ENCODE measurements at regions not wholly inside any gene's neighbourhood (a gene's known extent, or its start where the extent isn't known, plus 50 kb on each side); places are given as distances from the start of the nearest gene placed in this dataset.

DNA sequence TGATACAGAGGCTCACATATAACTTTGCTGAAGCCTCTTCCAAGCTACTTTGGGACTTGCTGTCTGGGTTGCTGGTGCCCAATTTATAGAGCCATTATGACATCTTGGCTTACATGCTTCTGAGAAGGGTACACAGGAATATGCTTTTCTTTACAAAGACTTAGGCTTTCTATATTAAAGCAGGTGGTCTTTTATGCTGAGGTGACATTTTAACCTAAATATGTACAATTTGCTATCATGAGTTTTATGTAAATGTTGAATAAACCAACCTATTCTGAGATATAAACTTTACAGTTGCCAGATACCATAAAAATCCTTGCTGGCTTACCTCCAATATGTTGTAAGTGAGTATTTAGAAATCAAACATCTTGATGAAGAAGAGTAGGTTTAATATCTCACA is 509.2 kb upstream of the CHD1 start:
- TF ChIP-seq, protein P1, sequence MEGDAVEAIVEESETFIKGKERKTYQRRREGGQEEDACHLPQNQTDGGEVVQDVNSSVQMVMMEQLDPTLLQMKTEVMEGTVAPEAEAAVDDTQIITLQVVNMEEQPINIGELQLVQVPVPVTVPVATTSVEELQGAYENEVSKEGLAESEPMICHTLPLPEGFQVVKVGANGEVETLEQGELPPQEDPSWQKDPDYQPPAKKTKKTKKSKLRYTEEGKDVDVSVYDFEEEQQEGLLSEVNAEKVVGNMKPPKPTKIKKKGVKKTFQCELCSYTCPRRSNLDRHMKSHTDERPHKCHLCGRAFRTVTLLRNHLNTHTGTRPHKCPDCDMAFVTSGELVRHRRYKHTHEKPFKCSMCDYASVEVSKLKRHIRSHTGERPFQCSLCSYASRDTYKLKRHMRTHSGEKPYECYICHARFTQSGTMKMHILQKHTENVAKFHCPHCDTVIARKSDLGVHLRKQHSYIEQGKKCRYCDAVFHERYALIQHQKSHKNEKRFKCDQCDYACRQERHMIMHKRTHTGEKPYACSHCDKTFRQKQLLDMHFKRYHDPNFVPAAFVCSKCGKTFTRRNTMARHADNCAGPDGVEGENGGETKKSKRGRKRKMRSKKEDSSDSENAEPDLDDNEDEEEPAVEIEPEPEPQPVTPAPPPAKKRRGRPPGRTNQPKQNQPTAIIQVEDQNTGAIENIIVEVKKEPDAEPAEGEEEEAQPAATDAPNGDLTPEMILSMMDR (IDR thresholded peaks at IDR 0.05): no peak
- no peak for TF ChIP-seq ZFX (IDR thresholded peaks at IDR 0.05; ENCODE audit: borderline replicate concordance)
